GOT3 (cell line): ENCODE measurements at regions not wholly inside any gene's neighbourhood (a gene's known extent, or its start where the extent isn't known, plus 50 kb on each side); places are given as distances from the start of the nearest gene placed in this dataset.
"Not testable (repeated sequence)": the region's sequence is repeated elsewhere in the genome, so short reads cannot be mapped to it uniquely, and the experiment has no call there.

ENCODE experiments used
- DNase-seq: peaks from one replicate; lab custom pipeline; 2025; ENCODE audit warnings: mixed read lengths; lab: John Stamatoyannopoulos, UW

- DNase-seq = no peak
Measured at GRCh38 chr7:106562711-106563366, 98.1 kb downstream of the CCDC71L start.

- DNase-seq = no peak
Measured at GRCh38 chr7:106561666-106562411, 99.1 kb downstream of the CCDC71L start.

DNA sequence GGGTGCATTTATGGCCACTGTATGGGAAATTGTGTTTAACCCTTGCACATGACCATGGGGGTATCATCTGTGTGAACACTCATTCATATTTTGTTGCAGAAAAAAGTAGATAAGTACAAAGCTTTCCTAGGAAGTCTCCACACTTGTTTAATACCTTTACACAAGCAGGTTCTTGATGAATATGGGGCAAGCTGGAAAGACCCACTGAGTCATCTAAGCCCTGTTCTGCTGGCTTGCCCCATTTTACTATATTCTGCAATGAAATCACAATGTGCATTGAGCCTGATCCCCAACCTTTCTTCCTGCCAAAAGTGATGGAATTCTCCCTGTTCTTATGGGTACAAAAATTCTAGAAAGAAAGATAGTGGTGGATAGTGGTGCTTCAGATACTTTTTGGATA, 99.8 kb downstream of the CCDC71L start:
- no peak for DNase-seq

DNA sequence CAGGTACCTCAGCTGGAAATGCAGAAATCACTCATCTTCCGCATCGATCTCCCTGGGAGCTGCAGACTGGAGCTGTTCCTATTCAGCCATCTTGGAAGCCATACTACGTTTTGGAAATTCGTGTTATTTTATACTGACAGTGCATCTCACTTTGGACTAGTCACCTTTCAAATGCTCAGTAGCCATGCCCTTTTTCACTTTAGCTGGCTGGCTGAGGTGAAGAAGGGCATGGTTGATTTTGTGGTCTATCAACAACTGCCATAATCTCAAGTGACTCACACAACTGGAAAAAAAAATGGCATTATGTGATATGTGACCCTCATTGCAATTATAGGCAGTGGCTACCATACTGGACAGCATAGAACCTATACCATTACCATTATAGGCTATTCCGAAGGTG, 100.5 kb downstream of the CCDC71L start:
- no peak for DNase-seq

DNA sequence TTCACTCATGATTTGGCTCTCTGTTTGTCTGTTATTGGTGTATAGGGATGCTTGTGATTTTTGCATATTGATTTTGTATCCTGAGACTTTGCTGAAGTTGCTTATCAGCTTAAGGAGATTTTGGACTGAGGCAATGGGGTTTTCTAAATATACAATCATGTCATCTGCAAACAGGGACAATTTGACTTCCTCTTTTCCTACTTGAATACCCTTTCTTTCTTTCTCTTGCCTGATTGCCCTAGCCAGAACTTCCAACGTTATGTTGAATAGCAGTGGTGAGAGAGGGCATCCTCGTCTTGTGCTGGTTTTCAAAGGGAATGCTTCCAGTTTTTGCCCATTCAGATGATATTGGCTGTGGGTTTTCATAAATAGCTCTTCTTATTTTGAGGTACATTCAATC, 104.7 kb downstream of the CCDC71L start:
- DNase-seq = not testable (repeated sequence)

DNA sequence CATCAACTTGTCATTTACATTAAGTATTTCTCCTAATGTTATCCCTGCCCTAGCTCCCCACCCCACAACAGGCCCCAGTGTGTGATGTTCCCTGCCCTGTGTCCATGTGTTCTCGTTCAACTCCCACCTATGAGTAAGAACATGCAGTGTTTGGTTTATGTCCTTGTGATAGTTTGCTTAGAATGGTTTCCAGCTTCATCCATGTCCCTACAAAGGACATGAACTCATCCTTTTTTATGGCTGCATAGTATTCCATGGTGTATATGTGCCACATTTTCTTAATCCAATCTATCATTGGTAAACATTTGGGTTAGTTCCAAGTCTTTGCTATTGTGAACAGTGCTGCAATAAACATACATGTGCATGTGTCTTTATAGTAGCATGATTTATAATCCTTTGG, 106.3 kb downstream of the CCDC71L start:
- not testable (repeated sequence) for DNase-seq

DNA sequence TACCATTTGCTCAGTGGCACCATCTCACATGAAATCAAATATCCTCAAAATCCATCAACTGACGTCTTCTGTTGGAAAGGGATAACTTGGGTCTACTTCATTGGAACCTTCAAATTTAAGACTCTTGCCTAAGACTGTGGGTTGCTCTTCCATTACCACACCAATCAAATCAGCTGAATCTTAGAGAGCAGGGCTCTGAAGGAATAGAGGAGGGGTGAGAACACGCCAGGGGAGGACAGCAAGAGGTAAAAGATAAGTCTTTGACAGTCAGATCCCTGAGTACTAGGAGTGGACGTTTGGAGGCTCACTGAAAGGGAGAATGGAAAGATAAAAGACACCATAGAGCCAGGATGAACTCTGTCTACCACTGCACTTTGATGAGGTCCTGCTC, 107.5 kb downstream of the CCDC71L start:
- no peak for DNase-seq

- no peak for DNase-seq
Measured at GRCh38 chr7:106552645-106553445, 108.1 kb downstream of the CCDC71L start.

DNA sequence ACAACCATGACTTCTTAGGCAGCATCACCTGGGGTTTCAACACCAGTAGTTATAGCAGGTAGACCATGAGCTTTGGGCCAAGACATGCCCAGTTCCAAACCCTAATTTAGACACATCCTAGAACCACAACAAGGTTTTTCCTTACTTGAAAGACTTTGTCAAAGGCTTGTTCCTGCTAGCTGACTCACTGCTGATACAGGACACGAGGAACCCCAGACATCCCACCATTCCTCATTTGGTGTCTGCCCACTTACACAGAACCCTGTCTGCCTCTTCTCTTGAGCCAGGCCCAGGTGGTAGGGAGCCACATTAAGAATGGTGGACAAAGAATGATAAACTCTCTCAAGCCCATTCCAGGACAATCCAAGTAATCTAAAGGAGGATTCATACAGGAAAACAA, 109.0 kb downstream of the CCDC71L start:
- no peak for DNase-seq

DNA sequence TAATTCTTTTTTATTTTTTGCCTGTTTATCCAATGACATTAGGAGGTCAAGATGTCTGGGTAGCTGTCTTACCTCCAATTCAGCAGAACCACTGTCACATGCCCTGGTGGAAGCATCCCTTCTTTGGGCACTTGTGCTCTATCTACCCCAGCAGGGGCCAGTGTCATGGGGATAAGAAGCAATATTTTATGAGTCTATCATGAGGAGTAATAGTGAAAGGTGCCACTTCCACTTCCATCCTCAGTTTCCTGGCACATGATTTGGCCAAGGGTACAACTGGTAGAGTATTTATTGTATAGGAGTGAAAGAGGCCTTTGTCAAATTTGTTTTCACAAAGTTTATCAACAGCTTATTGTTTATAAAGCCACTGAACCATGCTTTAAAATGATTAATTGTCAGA, 112.5 kb downstream of the CCDC71L start:
- DNase-seq = no peak

- no peak for DNase-seq
Measured at GRCh38 chr7:106545275-106545674, 115.7 kb downstream of the CCDC71L start.

GRCh38 chr7:106543221-106543757, 117.7 kb downstream of the CCDC71L start:
- no peak for DNase-seq

DNA sequence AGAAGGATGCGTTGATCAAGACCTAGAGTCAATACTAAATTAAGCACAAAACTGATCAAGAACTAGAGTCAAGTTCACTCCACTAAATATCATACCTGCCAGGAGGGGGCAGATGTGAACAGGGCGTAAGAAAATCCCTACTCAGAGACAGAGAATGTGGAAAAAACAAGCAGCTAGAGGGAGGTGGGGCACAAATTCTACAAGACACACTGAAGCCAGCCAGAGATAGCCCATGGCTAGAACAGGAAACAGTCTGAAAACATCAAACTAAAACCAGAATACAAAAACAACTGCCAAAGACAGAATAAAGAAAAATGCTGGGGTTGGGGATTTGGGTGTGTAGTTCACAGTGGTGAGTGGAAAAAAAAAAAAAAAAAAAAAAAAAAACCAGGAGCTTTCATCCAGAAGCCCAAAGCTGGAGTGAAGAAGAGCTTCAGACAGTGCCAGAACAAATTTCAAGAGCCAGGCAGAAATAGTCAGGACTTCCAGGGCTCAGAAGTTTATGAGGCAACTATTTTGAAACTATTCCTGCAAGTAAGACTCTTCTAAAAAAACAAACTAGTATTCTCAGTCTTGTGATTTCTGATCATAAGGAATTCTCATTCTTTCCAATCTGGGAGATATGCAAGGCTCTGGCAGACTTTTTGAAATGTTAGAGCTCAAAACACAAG, 118.3 kb downstream of the CCDC71L start:
- DNase-seq = no peak

DNA sequence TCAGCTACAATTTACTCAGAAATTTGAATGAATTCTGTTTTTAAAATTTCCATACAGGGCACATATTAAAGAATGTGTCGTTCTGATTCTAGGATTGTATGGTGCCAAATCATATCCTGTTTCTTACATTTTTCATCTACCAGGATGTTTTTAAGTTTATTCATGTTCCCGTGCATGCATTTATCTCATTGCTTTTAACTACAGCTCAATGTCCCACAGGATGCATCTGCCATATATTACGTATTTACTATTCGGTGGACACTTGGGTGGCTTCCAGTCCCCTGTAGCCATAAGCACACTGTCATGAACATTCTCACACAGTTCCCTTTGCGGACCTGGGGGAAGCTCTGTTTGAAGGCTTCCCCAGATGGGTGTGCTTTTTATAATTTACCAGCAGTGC, 122.3 kb downstream of the CCDC71L start:
- no peak for DNase-seq

GRCh38 chr7:106537119-106537518, 123.8 kb downstream of the CCDC71L start:
- no peak for DNase-seq

DNA sequence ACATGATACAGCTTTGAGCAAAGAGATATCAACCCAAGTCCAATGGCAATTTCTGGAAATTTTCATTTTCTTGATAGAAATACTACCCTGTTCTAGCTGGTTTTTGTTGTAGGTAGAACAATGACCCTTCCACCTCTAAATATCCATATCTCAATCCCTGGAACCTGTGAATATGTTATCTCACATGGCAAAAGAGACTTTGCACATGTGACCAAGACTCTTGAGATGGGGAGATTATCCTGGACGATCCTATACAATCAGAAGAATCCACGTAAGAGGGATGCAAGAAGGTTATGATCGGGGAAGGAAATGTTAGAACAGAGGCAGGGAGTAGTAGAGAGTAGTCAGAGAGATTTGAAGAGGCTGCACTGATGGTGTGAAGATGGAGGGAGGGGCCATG, 124.9 kb downstream of the CCDC71L start:
- no peak for DNase-seq

- no peak for DNase-seq
Measured at GRCh38 chr7:106535234-106535932, 125.6 kb downstream of the CCDC71L start.

- no peak for DNase-seq
Measured at GRCh38 chr7:106534271-106534846, 126.6 kb downstream of the CCDC71L start.

DNA sequence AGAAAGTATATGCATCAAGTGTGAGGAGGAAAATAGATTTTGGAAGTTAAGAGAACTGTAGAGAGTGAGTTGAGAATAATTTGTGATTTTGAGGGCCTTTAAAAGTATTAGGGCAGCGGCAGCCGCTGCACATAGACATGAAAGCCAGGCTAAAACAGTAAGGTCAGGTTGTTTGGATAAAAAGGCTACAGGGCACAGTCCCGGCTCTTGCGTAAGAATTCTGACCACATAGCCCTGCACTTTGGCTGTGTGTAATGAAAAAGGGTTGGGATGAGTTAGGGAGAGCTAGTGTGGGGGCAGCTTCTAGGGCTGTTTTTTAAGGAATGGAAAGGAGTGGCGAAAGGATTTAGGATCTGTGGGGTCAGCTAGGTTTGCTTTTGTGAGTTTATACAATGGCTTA, 130.8 kb downstream of the CCDC71L start:
- not testable (repeated sequence) for DNase-seq

- DNase-seq = not testable (repeated sequence)
Measured at GRCh38 chr7:106526617-106527016, 134.3 kb downstream of the CCDC71L start.

DNA sequence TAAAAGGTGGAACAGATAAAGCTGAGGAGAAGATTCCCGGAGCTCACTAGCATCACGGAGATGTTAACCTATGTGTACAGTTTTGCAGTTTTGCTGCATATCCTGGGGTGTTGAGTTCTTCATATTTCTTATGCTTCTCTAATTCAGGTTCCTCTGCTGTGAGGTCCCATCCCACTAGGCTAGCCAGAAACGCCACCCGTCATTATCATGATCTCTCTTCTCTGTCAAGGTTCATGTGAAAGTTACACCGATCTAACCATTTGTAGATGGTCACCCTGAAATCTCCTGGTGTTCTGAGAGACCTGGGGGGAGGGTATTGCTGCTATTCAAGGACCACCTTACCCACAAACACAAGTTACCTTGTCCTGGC, 136.3 kb downstream of the CCDC71L start:
- DNase-seq = no peak
